ENCODE measurements at regions not wholly inside any gene's neighbourhood (a gene's known extent, or its start where the extent isn't known, plus 50 kb on each side); places are given as distances from the start of the nearest gene placed in this dataset.

DNA sequence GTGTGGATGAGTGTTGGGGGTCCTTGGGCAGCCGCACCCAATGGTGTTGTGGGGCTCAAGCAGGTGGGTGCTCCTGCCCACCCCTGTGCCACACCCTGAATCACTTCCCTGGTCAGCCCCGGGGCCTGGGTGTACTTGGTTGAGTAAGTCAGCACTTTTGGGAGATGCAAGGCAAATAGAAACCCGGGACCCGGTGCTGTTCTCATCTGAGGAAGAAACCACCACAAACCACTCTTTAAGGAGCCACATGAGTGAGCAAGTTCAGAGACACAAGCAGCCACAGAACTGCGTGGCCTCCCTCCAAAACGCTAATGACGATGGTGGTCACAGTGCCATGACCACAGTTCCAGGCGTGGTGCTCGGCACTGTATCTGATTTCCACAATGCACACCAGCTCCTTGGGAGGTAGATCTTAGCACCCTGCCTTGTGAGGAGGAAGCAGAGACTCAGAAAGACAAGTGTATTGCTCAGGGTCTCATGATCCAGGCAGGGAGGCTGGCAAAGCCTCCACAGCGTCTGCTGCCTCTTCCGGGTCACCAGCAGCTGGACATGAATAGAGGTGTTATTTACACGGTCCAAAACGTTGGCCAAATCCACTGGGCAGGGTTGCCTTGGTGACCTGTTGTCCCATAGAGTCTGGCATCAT, 118.2 kb upstream of the ALDH1A3 start:
- TF ChIP-seq TAF7 (optimal IDR thresholded peaks at IDR 0.05; ENCODE audit: borderline replicate concordance, low read depth, low read length): no peak
- TF ChIP-seq, protein P1, sequence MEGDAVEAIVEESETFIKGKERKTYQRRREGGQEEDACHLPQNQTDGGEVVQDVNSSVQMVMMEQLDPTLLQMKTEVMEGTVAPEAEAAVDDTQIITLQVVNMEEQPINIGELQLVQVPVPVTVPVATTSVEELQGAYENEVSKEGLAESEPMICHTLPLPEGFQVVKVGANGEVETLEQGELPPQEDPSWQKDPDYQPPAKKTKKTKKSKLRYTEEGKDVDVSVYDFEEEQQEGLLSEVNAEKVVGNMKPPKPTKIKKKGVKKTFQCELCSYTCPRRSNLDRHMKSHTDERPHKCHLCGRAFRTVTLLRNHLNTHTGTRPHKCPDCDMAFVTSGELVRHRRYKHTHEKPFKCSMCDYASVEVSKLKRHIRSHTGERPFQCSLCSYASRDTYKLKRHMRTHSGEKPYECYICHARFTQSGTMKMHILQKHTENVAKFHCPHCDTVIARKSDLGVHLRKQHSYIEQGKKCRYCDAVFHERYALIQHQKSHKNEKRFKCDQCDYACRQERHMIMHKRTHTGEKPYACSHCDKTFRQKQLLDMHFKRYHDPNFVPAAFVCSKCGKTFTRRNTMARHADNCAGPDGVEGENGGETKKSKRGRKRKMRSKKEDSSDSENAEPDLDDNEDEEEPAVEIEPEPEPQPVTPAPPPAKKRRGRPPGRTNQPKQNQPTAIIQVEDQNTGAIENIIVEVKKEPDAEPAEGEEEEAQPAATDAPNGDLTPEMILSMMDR (IDR thresholded peaks at IDR 0.05; ENCODE audit: control extremely low read depth in 1 of 3, insufficient read depth in 1 of 3, low read depth in 1 of 3, low read length in 3 of 3): no peak
- TF ChIP-seq POLR2AphosphoS5 (IDR thresholded peaks at IDR 0.05; ENCODE audit: low read depth, low read length): no peak
- TF ChIP-seq POLR2A (IDR thresholded peaks at IDR 0.05; ENCODE audit: control extremely low read depth in 1 of 2, low read depth in 2 of 2, low read length in 2 of 2): no peak
- TF ChIP-seq BRCA1 (IDR thresholded peaks at IDR 0.05; ENCODE audit: low read depth, low read length): no peak

Data from H1 (cell line).